ENCODE measurements at regions not wholly inside any gene's neighbourhood (a gene's known extent, or its start where the extent isn't known, plus 50 kb on each side); places are given as distances from the start of the nearest gene placed in this dataset.
"Not testable (repeated sequence)": the region's sequence is repeated elsewhere in the genome, so short reads cannot be mapped to it uniquely, and the experiment has no call there.

DNA sequence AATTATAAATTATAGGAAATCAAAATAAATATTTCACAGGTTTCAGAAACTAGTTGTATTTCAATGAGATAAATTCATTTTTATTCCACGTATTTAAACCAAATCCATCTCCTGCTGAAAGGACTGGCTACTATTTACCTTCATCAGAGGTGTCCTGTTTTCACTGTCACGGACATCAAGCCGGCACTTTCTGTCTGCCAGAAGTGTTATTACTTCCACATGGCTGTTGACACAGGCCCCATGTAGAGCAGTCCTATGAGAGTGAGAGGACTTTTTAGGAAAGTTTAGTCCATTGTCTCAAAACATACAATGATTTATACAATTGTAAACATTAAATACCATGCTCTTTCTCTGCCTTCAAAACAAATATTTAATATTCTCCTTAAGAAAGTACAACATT is 100.4 kb upstream of the ACBD5 start:
- H3K36me3 Mint-ChIP-seq = no peaks in the 10 kb centered on the region
- H3K4me1 Mint-ChIP-seq = no peaks in the 10 kb centered on the region
- no peaks in the 10 kb centered on the region for H3K9me3 Mint-ChIP-seq
- no peak for TF ChIP-seq CTCF (IDR thresholded peaks at IDR 0.05; ENCODE audit: unreplicated experiment)
- no peak for DNase-seq (ENCODE audit: low spot score in 2 of 2, unreplicated experiment in 2 of 2)
- peaks cover 46% of the 10 kb centered on the region for H3K27me3 Mint-ChIP-seq (ENCODE audit: low read depth)
- no peak overlapping the region for H3K4me3 Mint-ChIP-seq
- no peak overlapping the region for H3K27ac Mint-ChIP-seq

GRCh38 chr10:27335246-27335645 is 94.6 kb upstream of the ACBD5 start:
- not testable (repeated sequence) for H3K36me3 Mint-ChIP-seq; H3K27ac Mint-ChIP-seq; DNase-seq (ENCODE audit: low spot score in 2 of 2, unreplicated experiment in 2 of 2); H3K4me3 Mint-ChIP-seq; H3K9me3 Mint-ChIP-seq; H3K4me1 Mint-ChIP-seq
- peaks cover 24% of the 10 kb centered on the region for H3K27me3 Mint-ChIP-seq (ENCODE audit: low read depth)

GRCh38 chr10:27330074-27330473 is 89.5 kb upstream of the ACBD5 start:
- DNase-seq (ENCODE audit: low spot score in 2 of 2, unreplicated experiment in 2 of 2) = no peak
- H3K9me3 Mint-ChIP-seq = no peaks in the 10 kb centered on the region
- no peaks in the 10 kb centered on the region for H3K4me1 Mint-ChIP-seq
- H3K27me3 Mint-ChIP-seq (ENCODE audit: low read depth) = peaks cover 4% of the 10 kb centered on the region
- H3K36me3 Mint-ChIP-seq = no peaks in the 10 kb centered on the region
- H3K4me3 Mint-ChIP-seq = no peak overlapping the region
- no peak for TF ChIP-seq CTCF (IDR thresholded peaks at IDR 0.05; ENCODE audit: unreplicated experiment)
- no peak overlapping the region for H3K27ac Mint-ChIP-seq

DNA sequence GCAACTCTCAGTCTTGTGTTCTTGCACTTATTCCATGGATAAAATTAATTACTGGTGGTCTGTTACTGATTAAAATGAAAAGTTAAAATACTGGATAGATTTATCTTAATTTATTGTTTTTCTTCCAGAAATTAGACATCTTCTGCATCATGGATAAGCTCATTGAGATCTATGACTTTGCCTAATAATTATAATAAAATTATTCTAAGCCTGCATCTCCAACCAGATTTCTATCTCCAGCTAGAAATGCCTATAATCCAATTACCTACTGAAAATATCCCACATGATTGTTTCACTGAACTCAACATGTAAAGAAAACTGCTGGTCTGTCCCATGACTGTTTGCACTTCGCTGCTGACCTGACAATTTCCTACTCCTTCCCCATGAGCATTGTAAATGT is 88.3 kb upstream of the ACBD5 start:
- Mint-ChIP-seq H3K4me1 (no peaks in the 10 kb centered on the region), H3K4me3 (no peak overlapping the region), H3K27ac (no peak overlapping the region), H3K36me3 (no peaks in the 10 kb centered on the region), H3K9me3 (no peaks in the 10 kb centered on the region), H3K27me3 (ENCODE audit: low read depth) (peaks cover 3% of the 10 kb centered on the region)
- no peak for DNase-seq (ENCODE audit: low spot score in 2 of 2, unreplicated experiment in 2 of 2)
- no peak for TF ChIP-seq CTCF (IDR thresholded peaks at IDR 0.05; ENCODE audit: unreplicated experiment)

GRCh38 chr10:27326748-27327147 is 86.2 kb upstream of the ACBD5 start:
- H3K36me3 Mint-ChIP-seq; H3K27me3 Mint-ChIP-seq (ENCODE audit: low read depth); H3K4me3 Mint-ChIP-seq; DNase-seq (ENCODE audit: low spot score in 2 of 2, unreplicated experiment in 2 of 2); H3K4me1 Mint-ChIP-seq; H3K27ac Mint-ChIP-seq; H3K9me3 Mint-ChIP-seq: not testable (repeated sequence)

GRCh38 chr10:27319752-27320431 is 79.3 kb upstream of the ACBD5 start:
- H3K27me3 Mint-ChIP-seq (ENCODE audit: low read depth) = peaks cover 7% of the 10 kb centered on the region
- H3K9me3 Mint-ChIP-seq = no peaks in the 10 kb centered on the region
- H3K27ac Mint-ChIP-seq = no peak overlapping the region
- no peaks in the 10 kb centered on the region for H3K36me3 Mint-ChIP-seq
- no peak for DNase-seq (ENCODE audit: low spot score in 2 of 2, unreplicated experiment in 2 of 2)
- no peak overlapping the region for H3K4me3 Mint-ChIP-seq
- no peak for TF ChIP-seq CTCF (IDR thresholded peaks at IDR 0.05; ENCODE audit: unreplicated experiment)
- H3K4me1 Mint-ChIP-seq = no peaks in the 10 kb centered on the region

GRCh38 chr10:27319139-27319538 is 78.5 kb upstream of the ACBD5 start:
- not testable (repeated sequence) for H3K4me3 Mint-ChIP-seq, H3K27ac Mint-ChIP-seq

DNA sequence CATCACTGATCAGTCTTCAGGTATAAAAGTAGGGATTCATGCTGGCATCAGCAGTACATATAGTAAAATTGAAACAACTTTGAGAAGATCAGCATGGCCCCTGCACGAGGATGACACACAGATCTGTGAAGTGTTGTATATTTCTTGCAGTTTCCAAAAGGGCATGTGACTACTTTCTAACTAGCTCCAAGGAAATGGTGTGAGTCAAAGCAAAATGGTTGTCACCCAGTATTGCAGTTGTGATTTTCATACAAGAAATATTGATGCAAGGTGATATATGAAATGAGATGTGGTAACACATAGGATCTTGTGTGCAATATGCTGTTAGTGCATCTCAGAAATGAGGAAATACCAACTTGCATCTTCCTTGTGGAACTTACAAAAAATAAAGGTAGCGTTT is 74.5 kb upstream of the ACBD5 start:
- not testable (repeated sequence) for H3K27ac Mint-ChIP-seq

More at GRCh38 chr10:27319139-27319538, 78.5 kb upstream of the ACBD5 start:
- peaks cover 14% of the 10 kb centered on the region for H3K27me3 Mint-ChIP-seq (ENCODE audit: low read depth)
- H3K9me3 Mint-ChIP-seq; H3K4me1 Mint-ChIP-seq; H3K36me3 Mint-ChIP-seq; DNase-seq (ENCODE audit: low spot score in 2 of 2, unreplicated experiment in 2 of 2): not testable (repeated sequence)

DNA sequence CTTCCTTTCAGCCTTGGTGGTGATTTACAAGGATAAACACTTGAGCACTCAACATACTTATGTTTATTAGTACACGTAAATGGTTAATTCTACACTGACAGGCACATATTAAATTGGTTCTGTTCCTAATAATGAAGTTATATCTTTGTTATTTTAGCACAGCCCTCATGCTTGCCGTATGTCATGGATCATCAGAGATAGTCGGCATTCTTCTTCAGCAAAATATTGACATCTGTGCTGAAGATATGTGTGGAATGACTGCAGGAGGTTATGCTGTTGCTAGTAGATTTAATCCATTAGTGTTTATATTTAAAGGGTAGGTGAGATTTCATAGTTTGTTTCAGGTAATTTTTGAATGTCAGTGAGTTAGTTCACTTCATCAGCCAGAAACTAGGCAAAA is 73.0 kb upstream of the ACBD5 start:
- not testable (repeated sequence) for H3K4me1 Mint-ChIP-seq; H3K27ac Mint-ChIP-seq; H3K9me3 Mint-ChIP-seq; DNase-seq (ENCODE audit: low spot score in 2 of 2, unreplicated experiment in 2 of 2); H3K4me3 Mint-ChIP-seq; H3K36me3 Mint-ChIP-seq
- H3K27me3 Mint-ChIP-seq (ENCODE audit: low read depth) = peaks cover 18% of the 10 kb centered on the region

More for the DNA sequence above, 74.5 kb upstream of the ACBD5 start:
- peaks cover 18% of the 10 kb centered on the region for H3K27me3 Mint-ChIP-seq (ENCODE audit: low read depth)
- not testable (repeated sequence) for H3K4me3 Mint-ChIP-seq; DNase-seq (ENCODE audit: low spot score in 2 of 2, unreplicated experiment in 2 of 2); H3K36me3 Mint-ChIP-seq; H3K4me1 Mint-ChIP-seq; H3K9me3 Mint-ChIP-seq
